ENCODE measurements at regions not wholly inside any gene's neighbourhood (a gene's known extent, or its start where the extent isn't known, plus 50 kb on each side); places are given as distances from the start of the nearest gene placed in this dataset.

- H3K36me3 ChIP-seq (ENCODE audit: control insufficient read depth in 4 of 4, insufficient read depth in 3 of 4, low read depth in 1 of 4, low read length in 3 of 4), result no peaks in the 10 kb centered on the region
- TF ChIP-seq NR2F2 (IDR thresholded peaks at IDR 0.05) (no peak), TAF1 (conservative IDR thresholded peaks at IDR 0.05) (no peak)
- no peak overlapping the region for H3K27ac ChIP-seq (ENCODE audit: low read depth in 1 of 2, low read length in 2 of 2)
- H3K9ac ChIP-seq (ENCODE audit: low read depth in 1 of 2, low read length in 2 of 2), result no peak overlapping the region
- H3K27me3 ChIP-seq (ENCODE audit: control insufficient read depth in 4 of 4, insufficient read depth in 4 of 4, low read length in 3 of 4), result no peaks in the 10 kb centered on the region
- DNase-seq (ENCODE audit: low spot score), result no peak
- H3K4me1 ChIP-seq (ENCODE audit: control insufficient read depth in 4 of 4, insufficient read depth in 4 of 4, low read length in 3 of 4), result no peaks in the 10 kb centered on the region
- no peak overlapping the region for H3K4me3 ChIP-seq (ENCODE audit: low read depth in 1 of 3, low read length in 3 of 3)
- WGBS, result 82% methylated on average over 3 of the region's 3 CpGs
- no peaks in the 10 kb centered on the region for H3K9me3 ChIP-seq (ENCODE audit: control insufficient read depth in 4 of 4, low read length in 3 of 4)
These were observed 367.0 kb downstream of the RAB28 start for GRCh38 chr4:13117185-13117584.

- H3K4me1 ChIP-seq (ENCODE audit: control insufficient read depth in 4 of 4, insufficient read depth in 4 of 4, low read length in 3 of 4), result no peaks in the 10 kb centered on the region
- TF ChIP-seq FOXA2 (IDR thresholded peaks at IDR 0.05) (no peak), YY1 (IDR thresholded peaks at IDR 0.05) (no peak), RXRA (IDR thresholded peaks at IDR 0.05) (no peak), GABPA (IDR thresholded peaks at IDR 0.05 in 1 of 2, conservative IDR thresholded peaks at IDR 0.05 in 1 of 2) (no peak), FOXA1 (IDR thresholded peaks at IDR 0.05) (no peak), NR2F2 (IDR thresholded peaks at IDR 0.05) (no peak)
These were observed 372.1 kb downstream of the RAB28 start for GRCh38 chr4:13112030-13112429.

GRCh38 chr4:13109536-13109935 lies 374.6 kb downstream of the RAB28 start:
- Histone ChIP-seq H3K27ac (ENCODE audit: low read depth in 1 of 2, low read length in 2 of 2) (no peak overlapping the region), H3K4me1 (ENCODE audit: control insufficient read depth in 4 of 4, insufficient read depth in 4 of 4, low read length in 3 of 4) (no peaks in the 10 kb centered on the region), H3K9me3 (ENCODE audit: control insufficient read depth in 4 of 4, low read length in 3 of 4) (peaks cover 0 to 6% (median 2%) of the 10 kb centered on the region in 4 donors), H3K36me3 (ENCODE audit: control insufficient read depth in 4 of 4, insufficient read depth in 3 of 4, low read depth in 1 of 4, low read length in 3 of 4) (no peaks in the 10 kb centered on the region), H3K9ac (ENCODE audit: low read depth in 1 of 2, low read length in 2 of 2) (no peak overlapping the region), H3K4me3 (ENCODE audit: low read depth in 1 of 3, low read length in 3 of 3) (no peak overlapping the region), H3K27me3 (ENCODE audit: control insufficient read depth in 4 of 4, insufficient read depth in 4 of 4, low read length in 3 of 4) (no peaks in the 10 kb centered on the region)
- 89% methylated on average over 1 of the region's 1 CpG for WGBS
- no peak for DNase-seq (ENCODE audit: low spot score)
- TF ChIP-seq HNF4G (IDR thresholded peaks at IDR 0.05) (no peak), ATF3 (IDR thresholded peaks at IDR 0.05) (no peak), FOXA2 (IDR thresholded peaks at IDR 0.05) (no peak), FOXA1 (IDR thresholded peaks at IDR 0.05) (no peak), REST (IDR thresholded peaks at IDR 0.05) (no peak), CTCF (IDR thresholded peaks at IDR 0.05; ENCODE audit: low read depth, low read length, missing input control) (no peak), MAX (IDR thresholded peaks at IDR 0.05) (no peak), JUND (IDR thresholded peaks at IDR 0.05) (no peak), TAF1 (conservative IDR thresholded peaks at IDR 0.05) (no peak), SP1 (IDR thresholded peaks at IDR 0.05) (no peak), ZBTB33 (IDR thresholded peaks at IDR 0.05) (no peak), NR2F2 (IDR thresholded peaks at IDR 0.05) (no peak), RAD21 (IDR thresholded peaks at IDR 0.05) (no peak), EGR1 (IDR thresholded peaks at IDR 0.05; ENCODE audit: low read depth in 2 of 2) (no peak), HNF4A (conservative IDR thresholded peaks at IDR 0.05) (no peak), GABPA (IDR thresholded peaks at IDR 0.05 in 1 of 2, conservative IDR thresholded peaks at IDR 0.05 in 1 of 2) (no peak)

More at GRCh38 chr4:13112030-13112429, 372.1 kb downstream of the RAB28 start:
- Histone ChIP-seq H3K36me3 (ENCODE audit: control insufficient read depth in 4 of 4, insufficient read depth in 3 of 4, low read depth in 1 of 4, low read length in 3 of 4) (no peaks in the 10 kb centered on the region), H3K27ac (ENCODE audit: low read depth in 1 of 2, low read length in 2 of 2) (no peak overlapping the region), H3K27me3 (ENCODE audit: control insufficient read depth in 4 of 4, insufficient read depth in 4 of 4, low read length in 3 of 4) (no peaks in the 10 kb centered on the region), H3K9me3 (ENCODE audit: control insufficient read depth in 4 of 4, low read length in 3 of 4) (peaks cover 0 to 6% (median 1%) of the 10 kb centered on the region in 4 donors), H3K9ac (ENCODE audit: low read depth in 1 of 2, low read length in 2 of 2) (no peak overlapping the region), H3K4me3 (ENCODE audit: low read depth in 1 of 3, low read length in 3 of 3) (no peak overlapping the region)
- DNase-seq (ENCODE audit: low spot score), result no peak
- WGBS, result 93% methylated on average over 3 of the region's 3 CpGs
